GM18858 (cell line): ENCODE measurements at regions not wholly inside any gene's neighbourhood (a gene's known extent, or its start where the extent isn't known, plus 50 kb on each side); places are given as distances from the start of the nearest gene placed in this dataset.
A peak's percentile ranks its signal among the peaks of the same experiment; 100 is the strongest.
"Not testable (repeated sequence)": the region's sequence is repeated elsewhere in the genome, so short reads cannot be mapped to it uniquely, and the experiment has no call there.

Experiments
- ATAC-seq: cut with Tn5 transposase; IDR thresholded peaks from one replicate; pipeline ENCODE4 v1.9.1; 2021; ENCODE audit not compliant: unreplicated experiment

- ATAC-seq = not testable (repeated sequence)
Measured at GRCh38 chr10:21034770-21035169, 137.7 kb upstream of the NEBL start.

- no peak for ATAC-seq
Measured at GRCh38 chr10:21034241-21034640, 137.1 kb upstream of the NEBL start.

GRCh38 chr10:21032587-21033319 is 135.6 kb upstream of the NEBL start:
- ATAC-seq = no peak

- no peak for ATAC-seq
Measured at GRCh38 chr10:21031232-21031795, 134.2 kb upstream of the NEBL start.

- no peak for ATAC-seq
Measured at GRCh38 chr10:21030091-21030490, 133.0 kb upstream of the NEBL start.

GRCh38 chr10:21022821-21023220 is 125.7 kb upstream of the NEBL start:
- no peak for ATAC-seq

- no peak for ATAC-seq
Measured at GRCh38 chr10:21021843-21022594, 124.9 kb upstream of the NEBL start.

GRCh38 chr10:21021231-21021630 is 124.1 kb upstream of the NEBL start:
- no peak for ATAC-seq

GRCh38 chr10:21020545-21020944 is 123.4 kb upstream of the NEBL start:
- peak; percentile 78 for ATAC-seq

GRCh38 chr10:21019436-21019835 is 122.3 kb upstream of the NEBL start:
- no peak for ATAC-seq

- ATAC-seq = no peak
Measured at GRCh38 chr10:21015851-21016250, 118.7 kb upstream of the NEBL start.

GRCh38 chr10:21014141-21014540 is 117.0 kb upstream of the NEBL start:
- ATAC-seq = no peak

GRCh38 chr10:21011433-21012018 is 114.4 kb upstream of the NEBL start:
- no peak for ATAC-seq

GRCh38 chr10:21010615-21011014 is 113.5 kb upstream of the NEBL start:
- no peak for ATAC-seq

- no peak for ATAC-seq
Measured at GRCh38 chr10:21003240-21003822, 106.2 kb upstream of the NEBL start.

- no peak for ATAC-seq
Measured at GRCh38 chr10:21002091-21002878, 105.2 kb upstream of the NEBL start.

GRCh38 chr10:20999699-21000098 is 102.6 kb upstream of the NEBL start:
- ATAC-seq = no peak

- ATAC-seq = no peak
Measured at GRCh38 chr10:20998036-20998435, 100.9 kb upstream of the NEBL start.

GRCh38 chr10:20995123-20995987 is 98.2 kb upstream of the NEBL start:
- no peak for ATAC-seq
